Neural progenitor cell (in vitro differentiated cells): ENCODE measurements at regions not wholly inside any gene's neighbourhood (a gene's known extent, or its start where the extent isn't known, plus 50 kb on each side); places are given as distances from the start of the nearest gene placed in this dataset.

Experiments used
- DNase-seq: peaks from one replicate; pipeline ENCODE4 v3.0.0-alpha.2; 2016; ENCODE audit warnings: low spot score
- H2AFZ ChIP-seq: fragments of 200-600 bp; sonication (generic); replicated peaks from 2 replicates; pipeline ENCODE4 v1.6.1; 2016; ENCODE audit warnings: antibody characterized with exemption
- H3F3A ChIP-seq: fragments of 200-600 bp; sonication (generic); 2 replicates; pipeline ENCODE4 v1.6.1; 2016; ENCODE audit warnings: antibody characterized with exemption, low read depth
- H3K27ac ChIP-seq: fragments of 200-600 bp; sonication (generic); 2 replicates; pipeline ENCODE4 v1.5.1; 2016; ENCODE audit warnings: mild to moderate bottlenecking
- H3K27me3 ChIP-seq: fragments of 200-600 bp; sonication (generic); 2 replicates; pipeline ENCODE4 v1.6.1; 2016; ENCODE audit warnings: mild to moderate bottlenecking, moderate library complexity
- H3K36me3 ChIP-seq: fragments of 200-600 bp; sonication (generic); 2 replicates; pipeline ENCODE4 v1.5.1; 2016
- H3K4me1 ChIP-seq: fragments of 200-600 bp; sonication (generic); 2 replicates; pipeline ENCODE4 v1.6.1; 2016; ENCODE audit warnings: mixed run types
- H3K4me2 ChIP-seq: fragments of 200-600 bp; sonication (generic); 2 replicates; pipeline ENCODE4 v1.6.1; 2016
- H3K4me3 ChIP-seq: fragments of 200-600 bp; sonication (generic); 2 replicates; pipeline ENCODE4 v1.5.1; 2016
- H3K79me2 ChIP-seq: fragments of 200-600 bp; sonication (generic); 2 replicates; pipeline ENCODE4 v1.6.1; 2016; ENCODE audit warnings: low read depth
- H3K9ac ChIP-seq: fragments of 200-600 bp; sonication (generic); 2 replicates; pipeline ENCODE4 v1.6.1; 2016
- H3K9me3 ChIP-seq: fragments of 200-600 bp; sonication (generic); 2 replicates; pipeline ENCODE4 v1.5.1; 2016; ENCODE audit warnings: low read depth
- H4K20me1 ChIP-seq: fragments of 200-600 bp; sonication (generic); 2 replicates; pipeline ENCODE4 v1.6.1; 2016; ENCODE audit warnings: low read depth
- H3K27ac Mint-ChIP-seq: 3 replicates; pipeline ENCODE4 v1.8.0; 2021; ENCODE audit warnings: mixed read lengths
- H3K27me3 Mint-ChIP-seq: 2 replicates; pipeline ENCODE4 v1.8.0; 2022; ENCODE audit warnings: low read depth, mild to moderate bottlenecking, inconsistent platforms, moderate library complexity, mixed read lengths; ENCODE audit not compliant: insufficient read depth
- H3K36me3 Mint-ChIP-seq: 3 replicates; pipeline ENCODE4 v1.8.0; 2021; ENCODE audit warnings: mixed read lengths
- H3K4me1 Mint-ChIP-seq: 3 replicates; pipeline ENCODE4 v1.8.0; 2021; ENCODE audit warnings: mixed read lengths
- H3K4me3 Mint-ChIP-seq: 3 replicates; pipeline ENCODE4 v1.8.0; 2021; ENCODE audit warnings: mild to moderate bottlenecking, moderate library complexity, mixed read lengths
- H3K9me3 Mint-ChIP-seq: 3 replicates; pipeline ENCODE4 v1.8.0; 2020; ENCODE audit warnings: mixed read lengths
- CTCF ChIP-seq: fragments of 200-600 bp; sonication (generic); IDR thresholded peaks from 2 replicates; pipeline ENCODE4 v1.5.1; 2017; ENCODE audit warnings: antibody characterized with exemption, mild to moderate bottlenecking
- EZH2 ChIP-seq: fragments of 200-600 bp; sonication (generic); IDR thresholded peaks from 2 replicates; pipeline ENCODE4 v1.6.1; 2017; ENCODE audit warnings: antibody characterized with exemption, mild to moderate bottlenecking, moderate library complexity
- EZH2phosphoT487 ChIP-seq: fragments of 200-600 bp; sonication (generic); IDR thresholded peaks from 2 replicates; pipeline ENCODE4 v1.6.1; 2017; ENCODE audit warnings: antibody characterized with exemption

- Mint-ChIP-seq H3K4me1 (peaks cover 9% of the 10 kb centered on the region), H3K36me3 (no peaks in the 10 kb centered on the region), H3K27me3 (no peaks in the 10 kb centered on the region), H3K27ac (no peak overlapping the region), H3K4me3 (no peak overlapping the region), H3K9me3 (no peaks in the 10 kb centered on the region)
- peak overlapping the region; percentile 28 for H3K4me2 ChIP-seq
- no peaks in the 10 kb centered on the region for H3K36me3 ChIP-seq
- no peaks in the 10 kb centered on the region for H3K79me2 ChIP-seq
- peak overlapping the region; percentile 56 for H3K27ac ChIP-seq
- H3K9me3 ChIP-seq = no peaks in the 10 kb centered on the region
- H3F3A ChIP-seq = peaks cover 15% of the 10 kb centered on the region
- no peak overlapping the region for H3K4me3 ChIP-seq
- H4K20me1 ChIP-seq = no peaks in the 10 kb centered on the region
- peaks cover 35% of the 10 kb centered on the region for H3K4me1 ChIP-seq
- peak; percentile 91 for DNase-seq
- H3K9ac ChIP-seq = no peak overlapping the region
- H3K27me3 ChIP-seq = no peaks in the 10 kb centered on the region
- H2AFZ ChIP-seq = no peak overlapping the region
- TF ChIP-seq CTCF (no peak), EZH2 (no peak), EZH2phosphoT487 (peak; percentile 68)
Measured at GRCh38 chr3:81864272-81864671, 102.8 kb upstream of the GBE1 start.

- Histone ChIP-seq H3K27ac (peak overlapping the region; percentile 56), H3K27me3 (no peaks in the 10 kb centered on the region), H4K20me1 (no peaks in the 10 kb centered on the region), H3K4me1 (peaks cover 35% of the 10 kb centered on the region), H3K36me3 (no peaks in the 10 kb centered on the region), H3K4me3 (no peak overlapping the region), H3K9ac (no peak overlapping the region), H3F3A (peaks cover 15% of the 10 kb centered on the region), H3K9me3 (no peaks in the 10 kb centered on the region), H3K79me2 (no peaks in the 10 kb centered on the region), H2AFZ (no peak overlapping the region), H3K4me2 (peak overlapping the region; percentile 28)
- no peaks in the 10 kb centered on the region for H3K27me3 Mint-ChIP-seq
- TF ChIP-seq EZH2phosphoT487 = no peak
- TF ChIP-seq EZH2 = no peak
- TF ChIP-seq CTCF = no peak
- H3K4me3 Mint-ChIP-seq = no peak overlapping the region
- DNase-seq = no peak
- H3K9me3 Mint-ChIP-seq = no peaks in the 10 kb centered on the region
- H3K4me1 Mint-ChIP-seq = peaks cover 9% of the 10 kb centered on the region
- H3K36me3 Mint-ChIP-seq = no peaks in the 10 kb centered on the region
- H3K27ac Mint-ChIP-seq = no peak overlapping the region
Measured at GRCh38 chr3:81863756-81864155, 102.3 kb upstream of the GBE1 start.

GRCh38 chr3:81861593-81861992, 100.1 kb upstream of the GBE1 start:
- H3K4me1 Mint-ChIP-seq = peaks cover 9% of the 10 kb centered on the region
- H4K20me1 ChIP-seq = no peaks in the 10 kb centered on the region
- H3K4me3 Mint-ChIP-seq = no peak overlapping the region

More at GRCh38 chr3:81861593-81861992, 100.1 kb upstream of the GBE1 start:
- Histone ChIP-seq H3K27ac (no peak overlapping the region), H3K9me3 (no peaks in the 10 kb centered on the region), H3K36me3 (no peaks in the 10 kb centered on the region), H3K4me1 (peaks cover 35% of the 10 kb centered on the region), H2AFZ (peak overlapping the region; percentile 30), H3K79me2 (no peaks in the 10 kb centered on the region), H3F3A (peaks cover 15% of the 10 kb centered on the region), H3K4me3 (no peak overlapping the region), H3K4me2 (peak overlapping the region; percentile 6), H3K27me3 (no peaks in the 10 kb centered on the region), H3K9ac (no peak overlapping the region)
- TF ChIP-seq EZH2 = no peak
- TF ChIP-seq EZH2phosphoT487 = no peak
- TF ChIP-seq CTCF = no peak
- Mint-ChIP-seq H3K27me3 (no peaks in the 10 kb centered on the region), H3K27ac (peak overlapping the region; percentile 30), H3K9me3 (no peaks in the 10 kb centered on the region), H3K36me3 (no peaks in the 10 kb centered on the region)
- DNase-seq = no peak
